ENCODE measurements at regions not wholly inside any gene's neighbourhood (a gene's known extent, or its start where the extent isn't known, plus 50 kb on each side); places are given as distances from the start of the nearest gene placed in this dataset.

- no peak for TF ChIP-seq CTCF (IDR thresholded peaks at IDR 0.05; ENCODE audit: insufficient read depth, low read depth, low read length)
- POLR2A ChIA-PET = no interaction called here
- no peak for DNase-seq (ENCODE audit: low read depth)
- Histone ChIP-seq H3K27me3 (ENCODE audit: control insufficient read depth, insufficient read depth, low read length) (no peaks in the 10 kb centered on the region), H3K36me3 (ENCODE audit: control insufficient read depth, insufficient read depth, low read length) (no peaks in the 10 kb centered on the region), H3K4me3 (ENCODE audit: low read depth, low read length) (no peak overlapping the region)
- CTCF ChIA-PET = no interaction called here
Observed at GRCh38 chr3:152091725-152092124, 177.0 kb upstream of the MBNL1 start.

GRCh38 chr3:152093901-152094300, 174.8 kb upstream of the MBNL1 start:
- TF ChIP-seq CTCF (IDR thresholded peaks at IDR 0.05; ENCODE audit: insufficient read depth, low read depth, low read length) = no peak
- Histone ChIP-seq H3K36me3 (ENCODE audit: control insufficient read depth, insufficient read depth, low read length) (no peaks in the 10 kb centered on the region), H3K4me3 (ENCODE audit: low read depth, low read length) (no peak overlapping the region), H3K27me3 (ENCODE audit: control insufficient read depth, insufficient read depth, low read length) (no peaks in the 10 kb centered on the region)
- ChIA-PET POLR2A (no interaction called here), CTCF (no interaction called here)
- DNase-seq (ENCODE audit: low read depth) = no peak

GRCh38 chr3:152094406-152094805, 174.3 kb upstream of the MBNL1 start:
- DNase-seq (ENCODE audit: low read depth) = no peak
- no peak for TF ChIP-seq CTCF (IDR thresholded peaks at IDR 0.05; ENCODE audit: insufficient read depth, low read depth, low read length)
- CTCF ChIA-PET = no interaction called here
- Histone ChIP-seq H3K36me3 (ENCODE audit: control insufficient read depth, insufficient read depth, low read length) (no peaks in the 10 kb centered on the region), H3K4me3 (ENCODE audit: low read depth, low read length) (no peak overlapping the region), H3K27me3 (ENCODE audit: control insufficient read depth, insufficient read depth, low read length) (no peaks in the 10 kb centered on the region)
- POLR2A ChIA-PET = no interaction called here

GRCh38 chr3:152095472-152095871, 173.3 kb upstream of the MBNL1 start:
- POLR2A ChIA-PET = no interaction called here
- H3K27me3 ChIP-seq (ENCODE audit: control insufficient read depth, insufficient read depth, low read length) = no peaks in the 10 kb centered on the region

GRCh38 chr3:152096280-152096906, 172.3 kb upstream of the MBNL1 start:
- no peak for DNase-seq (ENCODE audit: low read depth)
- TF ChIP-seq CTCF (IDR thresholded peaks at IDR 0.05; ENCODE audit: insufficient read depth, low read depth, low read length) = no peak
- ChIA-PET CTCF (interaction anchor here (1.1 kb wide), 1 partner anchor 12 kb away, joined by 4 read pairs; no protein-coding TSS in a partner anchor), POLR2A (no interaction called here)
- no peaks in the 10 kb centered on the region for H3K27me3 ChIP-seq (ENCODE audit: control insufficient read depth, insufficient read depth, low read length)
- H3K4me3 ChIP-seq (ENCODE audit: low read depth, low read length) = no peak overlapping the region
- H3K36me3 ChIP-seq (ENCODE audit: control insufficient read depth, insufficient read depth, low read length) = no peaks in the 10 kb centered on the region

More at GRCh38 chr3:152095472-152095871, 173.3 kb upstream of the MBNL1 start:
- Histone ChIP-seq H3K36me3 (ENCODE audit: control insufficient read depth, insufficient read depth, low read length) (no peaks in the 10 kb centered on the region), H3K4me3 (ENCODE audit: low read depth, low read length) (no peak overlapping the region)
- peak; percentile 8 for DNase-seq (ENCODE audit: low read depth)
- no peak for TF ChIP-seq CTCF (IDR thresholded peaks at IDR 0.05; ENCODE audit: insufficient read depth, low read depth, low read length)
- CTCF ChIA-PET = no interaction called here

All from BJ (cell line).